ENCODE measurements at regions not wholly inside any gene's neighbourhood (a gene's known extent, or its start where the extent isn't known, plus 50 kb on each side); places are given as distances from the start of the nearest gene placed in this dataset.

- intact Hi-C loops (cut with micrococcal nuclease): no loop called here
- no peak overlapping the region for H3K27ac Mint-ChIP-seq
- H3K9me3 Mint-ChIP-seq: no peaks in the 10 kb centered on the region
- H3K4me3 Mint-ChIP-seq: no peak overlapping the region
- H3K36me3 Mint-ChIP-seq (ENCODE audit: low read depth): no peaks in the 10 kb centered on the region
- no peaks in the 10 kb centered on the region for H3K27me3 Mint-ChIP-seq
- H3K4me1 Mint-ChIP-seq (ENCODE audit: low read depth): no peaks in the 10 kb centered on the region
These were observed 257.1 kb downstream of the ADAMTS20 start for GRCh38 chr12:43294916-43295315.

GRCh38 chr12:43294147-43294546 lies 257.9 kb downstream of the ADAMTS20 start:
- Mint-ChIP-seq H3K27me3 (no peaks in the 10 kb centered on the region), H3K27ac (no peak overlapping the region)

GRCh38 chr12:43293396-43293795 lies 258.6 kb downstream of the ADAMTS20 start:
- Mint-ChIP-seq H3K4me1 (ENCODE audit: low read depth) (no peaks in the 10 kb centered on the region), H3K9me3 (no peaks in the 10 kb centered on the region), H3K4me3 (no peak overlapping the region), H3K36me3 (ENCODE audit: low read depth) (no peaks in the 10 kb centered on the region), H3K27me3 (no peaks in the 10 kb centered on the region), H3K27ac (no peak overlapping the region)
- intact Hi-C loops (cut with micrococcal nuclease): no loop called here

More at GRCh38 chr12:43294147-43294546, 257.9 kb downstream of the ADAMTS20 start:
- Mint-ChIP-seq H3K4me1 (ENCODE audit: low read depth) (no peaks in the 10 kb centered on the region), H3K4me3 (no peak overlapping the region), H3K36me3 (ENCODE audit: low read depth) (no peaks in the 10 kb centered on the region), H3K9me3 (no peaks in the 10 kb centered on the region)
- intact Hi-C loops (cut with micrococcal nuclease): no loop called here

- no peak overlapping the region for H3K27ac Mint-ChIP-seq
- H3K4me3 Mint-ChIP-seq: no peak overlapping the region
- H3K4me1 Mint-ChIP-seq (ENCODE audit: low read depth): no peaks in the 10 kb centered on the region
- no peaks in the 10 kb centered on the region for H3K36me3 Mint-ChIP-seq (ENCODE audit: low read depth)
- no peaks in the 10 kb centered on the region for H3K27me3 Mint-ChIP-seq
- no peaks in the 10 kb centered on the region for H3K9me3 Mint-ChIP-seq
- intact Hi-C loops (cut with micrococcal nuclease): no loop called here
These were observed 259.3 kb downstream of the ADAMTS20 start for GRCh38 chr12:43292699-43293098.

GRCh38 chr12:43291516-43291915 lies 260.5 kb downstream of the ADAMTS20 start:
- Mint-ChIP-seq H3K4me3 (no peak overlapping the region), H3K27ac (no peak overlapping the region), H3K4me1 (ENCODE audit: low read depth) (no peaks in the 10 kb centered on the region), H3K27me3 (no peaks in the 10 kb centered on the region), H3K36me3 (ENCODE audit: low read depth) (no peaks in the 10 kb centered on the region), H3K9me3 (no peaks in the 10 kb centered on the region)
- intact Hi-C loops (cut with micrococcal nuclease): no loop called here

GRCh38 chr12:43290836-43291235 lies 261.2 kb downstream of the ADAMTS20 start:
- Mint-ChIP-seq H3K27me3 (no peaks in the 10 kb centered on the region), H3K27ac (no peak overlapping the region), H3K9me3 (no peaks in the 10 kb centered on the region), H3K36me3 (ENCODE audit: low read depth) (no peaks in the 10 kb centered on the region), H3K4me1 (ENCODE audit: low read depth) (no peaks in the 10 kb centered on the region), H3K4me3 (no peak overlapping the region)
- intact Hi-C loops (cut with micrococcal nuclease): no loop called here

GRCh38 chr12:43289426-43289801 lies 262.6 kb downstream of the ADAMTS20 start:
- Mint-ChIP-seq H3K27me3 (no peaks in the 10 kb centered on the region), H3K36me3 (ENCODE audit: low read depth) (no peaks in the 10 kb centered on the region), H3K9me3 (no peaks in the 10 kb centered on the region), H3K4me1 (ENCODE audit: low read depth) (no peaks in the 10 kb centered on the region), H3K27ac (no peak overlapping the region), H3K4me3 (no peak overlapping the region)
- intact Hi-C loops (cut with micrococcal nuclease): no loop called here

GRCh38 chr12:43288671-43289425 lies 263.2 kb downstream of the ADAMTS20 start:
- Mint-ChIP-seq H3K27me3 (no peaks in the 10 kb centered on the region), H3K9me3 (no peaks in the 10 kb centered on the region), H3K4me1 (ENCODE audit: low read depth) (no peaks in the 10 kb centered on the region), H3K36me3 (ENCODE audit: low read depth) (no peaks in the 10 kb centered on the region), H3K27ac (no peak overlapping the region), H3K4me3 (no peak overlapping the region)
- intact Hi-C loops (cut with micrococcal nuclease): no loop called here

GRCh38 chr12:43287706-43288383 lies 264.2 kb downstream of the ADAMTS20 start:
- Mint-ChIP-seq H3K27ac (no peak overlapping the region), H3K4me3 (no peak overlapping the region), H3K9me3 (no peaks in the 10 kb centered on the region), H3K4me1 (ENCODE audit: low read depth) (no peaks in the 10 kb centered on the region), H3K27me3 (no peaks in the 10 kb centered on the region), H3K36me3 (ENCODE audit: low read depth) (no peaks in the 10 kb centered on the region)
- intact Hi-C loops (cut with micrococcal nuclease): no loop called here

- intact Hi-C loops (cut with micrococcal nuclease): no loop called here
These were observed 265.0 kb downstream of the ADAMTS20 start for GRCh38 chr12:43286986-43287385.

GRCh38 chr12:43285159-43285598 lies 266.8 kb downstream of the ADAMTS20 start:
- Mint-ChIP-seq H3K36me3 (ENCODE audit: low read depth) (no peaks in the 10 kb centered on the region), H3K4me3 (no peak overlapping the region), H3K9me3 (no peaks in the 10 kb centered on the region), H3K4me1 (ENCODE audit: low read depth) (no peaks in the 10 kb centered on the region), H3K27me3 (no peaks in the 10 kb centered on the region), H3K27ac (no peak overlapping the region)
- intact Hi-C loops (cut with micrococcal nuclease): no loop called here

More at GRCh38 chr12:43286986-43287385, 265.0 kb downstream of the ADAMTS20 start:
- no peak overlapping the region for H3K27ac Mint-ChIP-seq
- no peaks in the 10 kb centered on the region for H3K4me1 Mint-ChIP-seq (ENCODE audit: low read depth)
- no peaks in the 10 kb centered on the region for H3K9me3 Mint-ChIP-seq
- no peaks in the 10 kb centered on the region for H3K36me3 Mint-ChIP-seq (ENCODE audit: low read depth)
- H3K4me3 Mint-ChIP-seq: no peak overlapping the region
- no peaks in the 10 kb centered on the region for H3K27me3 Mint-ChIP-seq

- H3K4me3 Mint-ChIP-seq: no peak overlapping the region
- H3K27ac Mint-ChIP-seq: no peak overlapping the region
- no peaks in the 10 kb centered on the region for H3K9me3 Mint-ChIP-seq
- intact Hi-C loops (cut with micrococcal nuclease): loop anchor here (5.0 kb wide), 1 partner anchor 802 kb away; no protein-coding TSS in a partner anchor
- no peaks in the 10 kb centered on the region for H3K27me3 Mint-ChIP-seq
- no peaks in the 10 kb centered on the region for H3K4me1 Mint-ChIP-seq (ENCODE audit: low read depth)
- no peaks in the 10 kb centered on the region for H3K36me3 Mint-ChIP-seq (ENCODE audit: low read depth)
These were observed 267.4 kb downstream of the ADAMTS20 start for GRCh38 chr12:43284486-43285158.

- intact Hi-C loops (cut with micrococcal nuclease): loop anchor here (5.0 kb wide), 1 partner anchor 801 kb away; no protein-coding TSS in a partner anchor
- Mint-ChIP-seq H3K27me3 (no peaks in the 10 kb centered on the region), H3K4me1 (ENCODE audit: low read depth) (no peaks in the 10 kb centered on the region), H3K27ac (no peak overlapping the region), H3K4me3 (no peak overlapping the region), H3K9me3 (no peaks in the 10 kb centered on the region), H3K36me3 (ENCODE audit: low read depth) (no peaks in the 10 kb centered on the region)
These were observed 268.8 kb downstream of the ADAMTS20 start for GRCh38 chr12:43283206-43283605.

GRCh38 chr12:43282106-43282505 lies 269.9 kb downstream of the ADAMTS20 start:
- no peaks in the 10 kb centered on the region for H3K9me3 Mint-ChIP-seq
- no peaks in the 10 kb centered on the region for H3K27me3 Mint-ChIP-seq
- intact Hi-C loops (cut with micrococcal nuclease): loop anchor here (5.0 kb wide), 1 partner anchor 800 kb away; no protein-coding TSS in a partner anchor
- H3K36me3 Mint-ChIP-seq (ENCODE audit: low read depth): no peaks in the 10 kb centered on the region
- no peak overlapping the region for H3K4me3 Mint-ChIP-seq
- H3K27ac Mint-ChIP-seq: no peak overlapping the region
- H3K4me1 Mint-ChIP-seq (ENCODE audit: low read depth): no peaks in the 10 kb centered on the region

Measured in dendritic cell treated with granulocyte-macrophage colony-stimulating factor and Interleukin-4, amounts not matched to agents 40 ng/mL and 50 ng/mL, for 4 days (primary cell).